ENCODE measurements at regions not wholly inside any gene's neighbourhood (a gene's known extent, or its start where the extent isn't known, plus 50 kb on each side); places are given as distances from the start of the nearest gene placed in this dataset.
"Not testable (repeated sequence)": the region's sequence is repeated elsewhere in the genome, so short reads cannot be mapped to it uniquely, and the experiment has no call there.

DNA sequence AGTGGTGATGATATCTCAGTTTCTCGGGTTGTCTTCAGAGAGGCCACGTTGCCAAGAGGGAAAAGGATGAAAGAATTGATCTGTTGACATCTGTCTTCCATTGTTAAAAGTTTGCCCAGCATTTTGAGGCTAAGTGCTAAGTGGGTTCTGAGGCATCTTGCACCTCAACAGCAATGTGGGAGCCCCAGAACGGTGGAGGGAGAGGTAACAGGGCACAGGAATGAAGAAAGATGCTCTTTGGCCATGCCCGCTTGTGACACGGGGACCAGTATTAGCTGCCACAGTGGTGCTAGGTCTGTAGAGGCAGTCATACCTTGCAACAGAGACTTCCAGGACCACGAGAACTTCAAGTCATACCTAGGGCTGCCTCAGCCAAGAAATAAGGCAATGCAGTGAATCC, 106.6 kb upstream of the NUPR2 start:
- DNase-seq (ENCODE audit: low read depth in 1 of 2, low spot score in 1 of 2), result no peak

DNA sequence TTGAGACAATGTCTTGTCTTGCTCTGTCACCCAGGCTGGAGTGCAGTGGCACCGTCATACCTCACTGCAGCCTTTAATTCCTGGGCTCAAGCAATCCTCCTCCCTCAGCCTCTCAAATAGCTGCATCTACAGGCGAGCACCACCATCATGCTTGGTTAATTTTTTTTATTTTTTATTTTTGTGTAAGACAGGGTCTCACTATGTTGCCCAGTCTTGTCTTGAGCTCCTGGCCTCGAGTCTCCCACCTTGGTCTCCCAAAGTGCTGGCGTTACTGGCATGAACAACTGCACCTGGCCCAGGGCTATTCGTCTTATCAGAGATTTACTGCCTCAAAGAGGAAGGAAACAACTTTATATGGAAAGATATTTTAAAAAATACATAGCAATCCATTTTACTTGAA, 102.8 kb upstream of the NUPR2 start:
- no peak for DNase-seq (ENCODE audit: low read depth in 1 of 2, low spot score in 1 of 2)

DNA sequence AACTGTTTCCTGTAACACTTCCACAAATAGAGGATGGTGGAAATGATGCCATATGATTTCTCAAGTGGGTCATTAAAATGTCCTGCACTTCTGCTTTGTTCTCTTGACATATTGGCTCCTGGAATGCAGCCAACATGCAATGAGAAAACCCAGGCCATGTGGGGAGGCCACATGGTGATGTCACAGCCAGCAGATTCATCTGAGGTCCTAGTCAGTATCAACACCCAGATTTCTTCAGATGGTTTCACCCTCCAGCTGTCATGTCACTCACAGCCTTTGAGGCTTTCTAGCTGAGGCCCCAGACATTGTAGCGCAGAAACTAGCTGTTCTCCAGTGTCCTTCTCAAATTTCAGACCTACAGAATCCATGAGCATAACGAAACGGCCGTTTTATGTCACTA, 102.3 kb upstream of the NUPR2 start:
- no peak for DNase-seq (ENCODE audit: low read depth in 1 of 2, low spot score in 1 of 2)

DNA sequence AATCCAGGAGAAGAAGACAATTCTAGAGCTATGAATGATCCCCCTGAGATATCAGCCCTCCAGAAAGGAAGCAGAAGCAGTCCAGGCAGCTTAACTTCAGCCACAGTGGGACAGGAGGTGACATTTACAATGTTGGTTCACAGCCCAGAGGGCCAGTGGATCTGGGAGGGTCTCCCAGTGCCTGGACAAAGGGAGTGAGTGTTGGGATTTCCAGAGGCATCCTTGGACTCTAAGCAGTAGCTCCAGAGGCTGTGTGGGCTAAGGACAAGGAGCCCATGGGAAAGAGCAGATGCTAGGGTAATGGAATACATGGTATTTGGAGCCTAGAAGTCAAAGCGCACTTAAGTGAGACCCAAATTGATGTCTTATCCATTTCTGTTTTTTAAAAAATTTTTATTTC, 97.4 kb upstream of the NUPR2 start:
- DNase-seq (ENCODE audit: low read depth in 1 of 2, low spot score in 1 of 2), result no peak

DNA sequence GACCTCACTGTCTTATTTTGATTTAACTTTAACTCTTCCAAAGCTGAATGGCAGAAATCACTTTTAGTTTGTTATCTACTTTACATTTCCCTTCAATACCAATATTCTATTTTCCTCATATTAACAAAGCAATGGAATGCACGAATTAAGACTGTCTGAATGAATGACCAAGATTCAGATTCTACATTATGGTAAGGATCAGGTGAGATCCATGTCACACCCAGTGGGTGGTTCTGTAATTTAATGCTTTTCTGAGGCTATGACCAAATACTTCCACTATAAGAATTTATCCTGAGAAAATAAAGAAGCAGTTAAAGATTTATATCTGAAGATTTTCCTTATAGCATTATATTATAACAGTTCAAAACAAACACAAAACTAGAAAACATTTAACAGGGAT, 90.2 kb upstream of the NUPR2 start:
- no peak for DNase-seq (ENCODE audit: low read depth in 1 of 2, low spot score in 1 of 2)

DNA sequence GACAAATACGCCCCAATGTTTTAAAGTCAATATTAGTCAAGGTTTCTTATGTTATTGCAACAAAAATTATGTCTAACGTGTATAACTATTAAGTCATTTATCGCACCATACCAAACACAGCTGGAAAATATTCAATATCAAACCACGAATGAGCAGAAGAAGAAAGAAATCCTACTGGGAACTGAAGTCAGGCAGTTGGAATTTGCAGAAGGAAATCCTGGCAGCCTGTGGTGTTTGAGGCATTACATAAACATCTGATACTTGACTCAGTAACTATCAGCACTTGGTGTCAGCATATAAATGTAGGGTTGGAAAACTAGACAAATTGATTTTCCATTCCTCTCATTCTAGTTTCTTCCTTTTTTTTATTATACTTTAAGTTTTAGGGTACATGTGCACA, 83.4 kb upstream of the NUPR2 start:
- DNase-seq (ENCODE audit: low read depth in 1 of 2, low spot score in 1 of 2), result no peak

DNA sequence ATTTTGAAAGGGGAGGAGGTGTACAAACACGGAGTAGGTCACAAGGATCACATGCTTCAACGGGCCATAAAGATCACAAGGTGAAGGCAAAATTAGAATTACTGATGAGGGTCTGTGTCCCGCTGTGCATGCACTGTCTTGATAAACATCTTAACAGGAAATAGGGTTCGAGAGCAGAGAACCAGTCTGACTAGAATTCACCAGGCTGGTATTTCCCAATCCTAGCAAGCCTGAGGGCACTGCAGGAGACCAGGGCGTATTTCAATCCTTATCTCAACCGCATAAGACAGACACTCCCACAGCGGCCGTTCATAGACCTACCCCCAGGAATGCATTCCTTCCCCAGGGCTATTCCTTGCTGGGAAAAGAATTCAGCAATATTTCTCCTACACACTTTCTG, 80.0 kb upstream of the NUPR2 start:
- not testable (repeated sequence) for DNase-seq (ENCODE audit: low read depth in 1 of 2, low spot score in 1 of 2)

DNA sequence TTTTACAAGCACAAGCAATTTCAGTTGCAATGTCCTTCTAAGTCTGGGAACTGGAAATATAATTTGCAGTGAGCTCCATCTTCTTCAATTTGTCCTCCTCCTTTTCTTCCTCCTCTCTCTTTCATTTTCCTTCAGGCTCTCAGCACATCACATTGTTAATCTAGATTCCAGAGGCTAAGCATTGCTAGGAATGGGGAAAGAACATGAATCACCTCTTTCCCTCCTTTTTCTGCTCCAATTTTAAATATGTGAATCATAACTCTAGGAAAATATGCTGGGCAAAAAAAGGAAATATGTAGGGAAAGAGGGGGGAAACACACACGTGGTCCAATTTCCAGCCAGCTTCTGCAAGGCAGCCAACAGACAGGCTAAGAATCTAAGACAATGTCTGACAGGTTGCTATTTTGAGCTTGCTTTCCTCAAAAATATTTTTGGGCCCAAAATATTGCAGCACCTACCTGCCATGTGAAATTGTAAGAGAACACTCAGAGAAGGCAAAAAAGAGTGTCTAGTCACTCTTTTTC, 72.7 kb upstream of the NUPR2 start:
- no peak for DNase-seq (ENCODE audit: low read depth in 1 of 2, low spot score in 1 of 2)

DNA sequence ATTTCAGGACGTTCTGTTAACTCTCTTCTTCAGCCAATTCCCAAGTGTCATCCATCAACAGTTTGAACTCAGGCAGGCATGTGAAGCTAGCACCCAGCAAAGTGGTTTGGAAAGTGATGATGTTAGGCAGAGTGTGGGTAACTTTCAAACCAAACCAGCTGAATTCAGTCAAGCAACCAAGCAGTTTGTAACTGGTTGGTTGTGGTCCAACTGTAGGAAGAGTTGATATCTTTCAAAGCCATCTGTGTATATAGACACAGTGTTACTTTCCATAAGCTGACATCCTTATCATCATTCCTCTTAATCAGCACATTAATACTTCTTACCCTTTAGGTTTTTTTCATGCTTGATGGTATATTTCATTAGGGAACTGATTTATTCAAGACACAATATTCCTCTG, 72.2 kb upstream of the NUPR2 start:
- no peak for DNase-seq (ENCODE audit: low read depth in 1 of 2, low spot score in 1 of 2)

DNA sequence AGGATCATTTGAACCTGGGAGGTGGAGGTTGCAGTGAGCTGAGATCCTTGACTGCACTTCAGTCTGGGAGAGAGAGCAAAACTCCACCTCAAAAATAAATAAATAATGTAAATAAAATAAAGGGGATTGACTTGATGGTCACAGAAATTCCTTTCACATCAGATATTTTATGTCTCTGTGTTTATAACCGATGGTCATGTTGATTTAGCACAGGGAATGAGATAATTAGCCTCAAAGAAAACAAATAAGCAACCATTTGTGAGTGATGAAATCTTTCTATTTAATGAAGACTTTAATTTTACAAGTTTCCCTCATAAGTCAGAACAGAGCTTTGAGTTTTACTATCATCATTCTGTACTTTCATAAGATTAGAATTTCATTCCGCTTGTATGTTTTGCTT, 64.8 kb upstream of the NUPR2 start:
- no peak for DNase-seq (ENCODE audit: low read depth in 1 of 2, low spot score in 1 of 2)

DNA sequence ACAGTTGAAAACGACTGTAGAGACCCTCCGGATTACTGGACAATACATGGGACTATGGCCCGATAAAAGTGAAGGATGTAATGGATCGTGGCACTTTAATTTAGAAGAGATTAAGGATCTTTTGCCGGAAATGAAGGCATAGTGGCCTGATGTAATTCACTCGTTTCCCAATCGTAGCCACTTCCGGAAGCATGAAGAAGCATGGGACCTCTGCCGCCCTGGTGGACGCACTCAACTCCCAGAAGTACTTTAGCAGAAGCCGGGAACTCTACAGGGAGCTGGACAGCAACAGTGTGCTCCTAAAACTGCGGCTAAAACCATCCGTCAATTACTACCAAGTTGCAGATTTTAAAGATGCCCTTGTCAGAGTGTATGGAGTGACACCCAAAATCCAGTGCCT, 59.6 kb upstream of the NUPR2 start:
- DNase-seq (ENCODE audit: low read depth in 1 of 2, low spot score in 1 of 2), result no peak

DNA sequence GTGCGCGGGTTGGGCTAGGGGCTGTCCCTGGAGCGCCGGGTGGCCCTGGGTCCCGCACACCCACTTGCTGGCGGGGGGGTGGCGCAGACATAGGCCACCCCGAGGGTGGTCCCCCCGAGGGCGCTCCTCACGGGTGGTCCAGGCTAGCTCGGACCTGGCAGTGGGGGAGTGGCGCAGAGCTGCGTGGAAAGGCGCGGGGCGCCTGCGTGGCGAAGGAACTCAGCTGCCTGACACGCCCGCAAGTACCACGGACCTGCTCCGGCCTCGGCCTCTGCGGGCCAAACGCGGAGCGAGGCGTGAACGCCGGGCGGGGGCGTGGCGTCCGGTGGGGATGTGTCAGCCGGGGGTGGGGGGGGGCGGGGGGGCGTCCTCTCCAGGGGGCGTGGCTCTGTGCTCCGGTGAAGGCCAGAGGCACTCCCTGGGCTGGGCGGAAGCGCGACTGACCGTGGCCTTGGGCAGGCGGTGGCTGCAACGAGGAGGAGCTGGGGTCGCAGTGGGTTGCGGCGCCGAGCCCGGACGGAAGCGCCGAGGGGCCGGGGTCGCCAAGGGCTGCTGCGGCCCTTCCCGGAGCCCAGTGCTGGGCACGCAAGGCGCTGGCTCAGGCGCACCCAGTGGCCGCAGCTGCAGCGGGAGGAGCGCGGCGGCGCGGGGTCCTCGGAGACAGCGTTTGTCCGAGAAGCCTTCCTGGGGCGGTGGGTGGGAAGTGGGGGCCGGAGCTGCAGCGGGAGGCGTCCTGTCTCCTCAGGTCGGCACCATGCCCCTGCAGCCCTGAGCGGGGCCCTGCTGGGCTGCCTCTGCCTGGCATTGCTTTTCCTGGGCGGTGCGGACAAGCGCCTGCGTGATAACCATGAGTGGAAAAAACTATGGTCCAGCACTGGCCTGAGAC, 58.9 kb upstream of the NUPR2 start:
- no peak for DNase-seq (ENCODE audit: low read depth in 1 of 2, low spot score in 1 of 2)

DNA sequence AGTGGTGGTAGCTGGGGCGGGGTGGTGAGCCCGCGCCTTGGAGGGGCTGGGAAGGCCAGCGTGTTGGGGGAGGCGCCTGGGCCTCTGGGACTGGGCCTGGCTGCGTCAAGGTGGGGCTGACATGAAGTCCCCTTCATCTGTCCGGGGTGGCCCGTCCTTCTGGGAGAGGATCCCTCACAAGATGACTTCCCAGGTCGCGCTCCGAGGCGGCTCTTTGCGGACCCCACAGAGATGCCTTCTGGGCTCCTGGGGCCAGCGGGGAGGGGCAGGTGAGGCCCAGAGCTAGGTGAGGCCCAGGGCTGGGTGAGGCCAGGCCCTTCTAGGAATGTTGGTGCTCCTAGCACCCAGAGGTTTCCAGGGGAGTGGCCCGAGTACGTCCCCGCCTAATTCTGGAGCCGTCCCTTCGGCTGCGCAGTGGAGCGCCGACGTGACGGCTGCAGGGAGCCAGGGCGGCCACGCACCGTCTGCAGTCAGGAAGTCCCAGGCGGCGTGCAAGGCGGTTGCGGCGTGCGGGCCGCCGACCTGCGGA, 58.2 kb upstream of the NUPR2 start:
- DNase-seq (ENCODE audit: low read depth in 1 of 2, low spot score in 1 of 2), result no peak

All from activated T-helper 1 cell treated with anti-CD3 and anti-CD28 coated beads, Interleukin-2, amount 50 U/mL, for 16 hours (primary cell).